Stimulated activated naive CD8-positive, alpha-beta T cell treated with anti-CD3 and anti-CD28 coated beads, Interleukin-15, amount 100 ng/mL, for 72 hours (primary cell): ENCODE measurements at regions not wholly inside any gene's neighbourhood (a gene's known extent, or its start where the extent isn't known, plus 50 kb on each side); places are given as distances from the start of the nearest gene placed in this dataset.
A peak's percentile ranks its signal among the peaks of the same experiment; 100 is the strongest.

ENCODE experiments used
- ATAC-seq: fragments of 150-1000 bp; cut with Tn5 transposase; 2 replicates; pipeline ENCODE4 v1.10.0; 2021; ENCODE audit warnings: mild to moderate bottlenecking, moderate library complexity
- DNase-seq, 2 donors: peaks; one replicate each; pipeline ENCODE4 v3.0.0; 2021 to 2022
- H3K27ac Mint-ChIP-seq, 2 donors: one replicate each; pipeline ENCODE4 v1.8.0; 2022; ENCODE audit warnings: mild to moderate bottlenecking in 2 of 2, mixed read lengths in 2 of 2, moderate library complexity in 2 of 2
- H3K27me3 Mint-ChIP-seq: one replicate; pipeline ENCODE4 v1.8.0; 2022; ENCODE audit warnings: mixed read lengths
- H3K4me1 Mint-ChIP-seq: one replicate; pipeline ENCODE4 v1.8.0; 2022; ENCODE audit warnings: mild to moderate bottlenecking, mixed read lengths
- H3K4me3 Mint-ChIP-seq, 2 donors: one replicate each; pipeline ENCODE4 v1.8.0; 2022; ENCODE audit warnings: mild to moderate bottlenecking in 2 of 2, mixed read lengths in 2 of 2, moderate library complexity in 1 of 2
- H3K9me3 Mint-ChIP-seq, 2 donors: one replicate each; pipeline ENCODE4 v1.8.0; 2022; ENCODE audit warnings: mixed read lengths in 2 of 2

DNA sequence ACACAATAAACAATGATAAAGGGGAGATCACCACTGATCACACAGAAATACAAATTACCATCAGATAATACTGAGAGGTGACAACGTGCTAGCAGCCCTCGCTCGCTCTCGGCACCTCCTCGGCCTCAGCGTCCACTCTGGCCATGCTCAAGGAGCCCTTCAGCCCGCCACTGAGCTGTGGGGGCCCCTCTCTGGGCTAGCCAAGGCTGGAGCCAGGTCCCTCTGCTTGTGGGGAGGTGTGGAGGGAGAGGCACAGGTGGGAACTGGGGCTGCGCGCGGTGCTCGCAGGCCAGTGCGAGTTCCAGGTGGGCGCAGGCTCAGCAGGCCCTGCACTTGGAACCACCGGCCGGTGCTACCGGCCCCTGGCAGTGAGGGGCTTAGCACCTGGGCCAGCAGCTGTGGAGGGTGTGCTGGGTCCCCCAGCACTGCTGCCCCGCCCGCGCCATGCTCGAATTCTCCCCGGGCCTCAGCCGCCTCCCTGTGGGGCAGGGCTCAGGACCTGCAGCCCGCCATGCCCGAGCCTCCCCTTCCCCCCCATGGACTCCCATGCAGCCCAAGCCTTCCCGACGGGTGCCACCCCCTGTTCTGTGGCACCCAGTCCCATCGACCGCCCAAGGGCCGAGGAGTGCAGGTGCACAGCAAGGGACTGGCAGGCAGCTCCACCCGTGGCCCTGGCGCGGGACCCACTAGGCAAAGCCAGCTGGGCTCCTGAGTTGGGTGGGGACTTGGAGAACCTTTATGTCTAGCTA, 340.0 kb upstream of the GULP1 start:
- Mint-ChIP-seq H3K9me3 (peaks cover 11 to 20% of the 10 kb centered on the region in 2 donors), H3K27me3 (no peaks in the 10 kb centered on the region), H3K4me1 (no peaks in the 10 kb centered on the region), H3K27ac (no peak overlapping the region), H3K4me3 (no peak overlapping the region)
- ATAC-seq, result peak; percentile 43
- DNase-seq, result no peak

DNA sequence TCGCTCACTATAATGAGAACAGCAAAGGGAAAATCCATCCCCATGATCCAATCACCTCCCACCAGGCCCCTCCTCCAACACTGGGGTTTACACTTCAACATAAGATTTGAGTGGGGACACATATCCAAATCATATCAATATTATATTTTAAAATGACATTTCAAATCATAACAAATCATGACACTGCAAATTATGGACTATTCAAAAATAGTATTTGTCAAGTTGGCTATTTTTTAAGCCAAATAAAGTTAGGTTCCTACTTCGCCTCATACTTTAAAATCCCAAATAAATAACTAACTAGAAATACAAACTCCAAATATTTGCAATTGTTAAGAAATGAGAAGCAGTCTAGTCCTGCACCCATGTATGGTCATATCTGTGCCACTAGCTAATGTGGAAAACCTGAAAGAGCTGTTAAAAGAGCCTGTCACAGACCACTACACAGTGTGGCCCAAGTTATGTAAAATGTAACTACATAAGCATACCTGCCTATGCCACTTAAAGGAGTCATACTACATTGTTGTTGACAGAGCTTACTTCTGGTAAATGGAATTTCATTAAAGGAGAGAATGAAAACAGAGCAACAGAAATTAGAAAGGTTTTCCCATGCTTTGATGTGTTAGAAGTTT, 334.7 kb upstream of the GULP1 start:
- no peak for ATAC-seq

DNA sequence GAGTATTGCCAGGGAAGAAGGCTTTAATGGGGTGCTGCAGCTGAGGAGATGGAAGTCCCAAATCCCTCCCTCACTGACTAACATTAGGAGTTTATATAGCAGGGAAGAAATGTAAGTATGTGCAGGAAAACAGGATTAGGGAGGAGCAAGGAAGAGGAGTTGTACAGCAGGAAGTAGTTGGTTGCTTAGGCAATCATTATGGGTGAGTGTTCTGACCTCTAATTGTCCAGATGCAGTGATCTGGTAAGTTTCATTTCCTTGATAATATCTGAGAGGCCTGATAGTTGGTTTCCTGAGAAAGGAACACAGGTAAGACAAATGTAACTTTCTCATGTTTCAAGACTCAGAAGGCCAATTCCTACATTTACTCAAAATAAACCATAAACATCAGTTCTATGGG, 331.9 kb upstream of the GULP1 start:
- ATAC-seq, result no peak
- H3K27me3 Mint-ChIP-seq, result no peaks in the 10 kb centered on the region
- no peaks in the 10 kb centered on the region for H3K4me1 Mint-ChIP-seq
- DNase-seq, result no peak
- peaks cover 0 to 3% of the 10 kb centered on the region in 2 donors for H3K9me3 Mint-ChIP-seq
- no peak overlapping the region for H3K4me3 Mint-ChIP-seq
- no peak overlapping the region for H3K27ac Mint-ChIP-seq

More for the DNA sequence above, 334.7 kb upstream of the GULP1 start:
- H3K27me3 Mint-ChIP-seq, result no peaks in the 10 kb centered on the region
- no peak overlapping the region for H3K4me3 Mint-ChIP-seq
- peaks cover 3 to 6% of the 10 kb centered on the region in 2 donors for H3K9me3 Mint-ChIP-seq
- no peaks in the 10 kb centered on the region for H3K4me1 Mint-ChIP-seq
- DNase-seq, result no peak
- no peak overlapping the region for H3K27ac Mint-ChIP-seq

DNA sequence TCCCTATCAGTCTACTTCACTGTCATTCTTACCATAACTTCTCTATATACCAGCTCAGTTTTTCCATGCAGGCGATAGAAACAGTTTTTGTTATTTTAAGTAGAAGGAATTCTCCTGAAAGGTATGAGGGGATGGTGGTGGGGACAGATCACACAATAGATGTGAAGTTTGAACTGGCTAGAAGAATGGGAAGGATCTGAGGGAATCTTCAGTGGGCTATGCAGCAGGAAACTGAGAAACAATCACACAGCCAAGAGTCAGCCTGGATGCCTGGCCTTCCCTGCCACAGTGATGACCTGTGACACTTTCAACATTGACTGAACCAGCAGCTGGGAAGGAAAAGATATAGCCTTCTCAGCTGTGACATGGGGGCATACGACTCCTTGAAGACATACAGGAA, 329.1 kb upstream of the GULP1 start:
- no peaks in the 10 kb centered on the region for H3K4me1 Mint-ChIP-seq
- no peak for ATAC-seq
- no peak overlapping the region for H3K27ac Mint-ChIP-seq
- H3K9me3 Mint-ChIP-seq, result peaks cover 0 to 3% of the 10 kb centered on the region in 2 donors
- no peak overlapping the region for H3K4me3 Mint-ChIP-seq
- DNase-seq, result no peak
- no peaks in the 10 kb centered on the region for H3K27me3 Mint-ChIP-seq

DNA sequence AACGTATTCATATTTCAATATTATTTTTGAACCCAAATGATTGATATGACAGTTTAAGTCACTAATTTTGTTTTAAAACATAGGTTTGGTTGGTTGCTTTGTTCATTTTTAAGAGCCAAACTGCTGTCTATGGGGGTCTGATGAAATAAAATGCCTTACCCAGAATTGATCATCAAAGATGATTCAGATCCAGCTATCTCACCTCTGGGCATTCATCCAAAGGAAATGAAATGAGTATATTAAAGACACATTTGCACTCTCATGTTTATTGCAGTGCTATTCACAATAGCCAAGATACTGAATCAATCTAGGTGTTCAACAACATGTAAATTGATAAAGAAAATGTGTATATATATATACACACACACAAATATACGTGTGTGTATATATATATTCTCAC, 326.9 kb upstream of the GULP1 start:
- no peak for ATAC-seq
- no peak for DNase-seq
- Mint-ChIP-seq H3K27ac (no peak overlapping the region), H3K4me1 (no peaks in the 10 kb centered on the region), H3K9me3 (peaks cover 0 to under 1% of the 10 kb centered on the region in 2 donors), H3K27me3 (no peaks in the 10 kb centered on the region), H3K4me3 (no peak overlapping the region)

DNA sequence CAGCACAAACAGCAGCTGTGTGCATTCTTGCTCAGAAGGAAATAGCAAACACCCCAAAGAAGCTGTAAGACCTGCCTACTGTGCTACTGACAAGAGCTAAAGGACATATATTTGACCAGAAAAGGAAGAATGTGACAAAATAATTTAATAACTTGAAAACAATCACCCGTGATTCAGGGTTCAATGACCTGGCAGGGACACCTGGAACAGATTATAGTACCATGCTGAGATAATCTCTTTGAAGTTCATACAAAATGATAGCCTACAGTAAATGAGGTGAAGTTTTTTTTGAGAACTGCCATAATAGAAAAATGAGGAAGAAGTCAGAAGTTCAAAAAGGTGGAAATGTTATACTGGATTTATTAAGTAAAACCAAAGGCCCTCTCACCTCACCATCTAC, 324.8 kb upstream of the GULP1 start:
- no peaks in the 10 kb centered on the region for H3K4me1 Mint-ChIP-seq
- no peaks in the 10 kb centered on the region for H3K9me3 Mint-ChIP-seq
- H3K27me3 Mint-ChIP-seq, result no peaks in the 10 kb centered on the region
- H3K4me3 Mint-ChIP-seq, result no peak overlapping the region
- DNase-seq, result no peak
- no peak overlapping the region for H3K27ac Mint-ChIP-seq
- no peak for ATAC-seq

DNA sequence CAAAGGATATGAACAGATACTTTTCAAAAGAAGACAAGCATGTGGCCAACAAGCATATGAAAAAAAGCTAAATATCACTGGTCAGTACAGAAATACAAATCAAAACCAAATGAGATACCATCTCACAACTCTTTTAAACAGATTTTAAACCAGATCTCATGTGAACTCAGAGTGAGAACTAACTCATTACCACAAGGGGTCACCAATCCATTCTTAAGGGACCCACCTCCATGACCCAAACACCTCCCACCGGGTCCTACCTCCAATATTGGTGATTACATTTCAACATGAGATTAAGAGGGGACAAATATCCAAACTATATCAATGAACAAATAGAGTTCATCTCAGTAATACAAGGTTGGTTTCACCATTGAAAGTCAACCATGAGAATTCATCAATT, 319.8 kb upstream of the GULP1 start:
- ATAC-seq, result no peak
- no peak for DNase-seq
- Mint-ChIP-seq H3K4me1 (no peaks in the 10 kb centered on the region), H3K4me3 (no peak overlapping the region), H3K27ac (no peak overlapping the region), H3K9me3 (no peaks in the 10 kb centered on the region), H3K27me3 (no peaks in the 10 kb centered on the region)

DNA sequence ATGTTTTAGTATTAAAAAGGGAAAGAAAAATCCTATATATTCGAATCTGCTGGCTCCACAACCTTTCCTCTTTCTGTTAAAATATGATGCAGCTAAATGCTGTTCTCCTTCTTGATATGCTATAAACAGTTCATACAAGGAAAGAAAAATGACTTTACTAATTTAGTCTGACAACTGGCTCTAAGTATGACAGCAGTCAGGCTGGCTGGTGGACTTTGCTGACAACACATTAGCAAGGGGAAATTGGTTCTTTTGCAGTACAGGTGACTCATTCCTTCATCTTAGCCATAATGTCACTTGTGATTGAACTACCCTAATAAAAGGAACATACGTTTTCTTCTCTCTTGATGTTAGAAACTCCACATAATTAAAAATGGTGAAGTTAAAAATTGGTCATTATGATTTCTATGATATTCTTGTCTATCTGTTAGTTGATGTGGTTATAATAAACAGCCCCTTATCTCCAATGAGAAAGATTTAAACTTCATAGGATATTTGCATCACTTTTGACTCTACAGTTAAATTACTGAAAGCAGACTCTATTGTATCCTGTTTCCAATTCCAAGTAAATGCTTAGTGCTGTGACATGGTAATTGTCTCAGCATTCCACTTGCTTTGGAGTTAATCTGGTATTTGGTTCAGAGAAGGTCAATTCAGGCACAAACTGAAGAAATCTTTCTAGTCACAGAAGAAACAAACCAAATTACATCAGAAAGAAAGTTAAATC, 315.3 kb upstream of the GULP1 start:
- no peaks in the 10 kb centered on the region for H3K4me1 Mint-ChIP-seq
- no peak for ATAC-seq
- H3K27me3 Mint-ChIP-seq, result no peaks in the 10 kb centered on the region
- no peaks in the 10 kb centered on the region for H3K9me3 Mint-ChIP-seq
- no peak overlapping the region for H3K4me3 Mint-ChIP-seq
- no peak overlapping the region for H3K27ac Mint-ChIP-seq
- DNase-seq, result no peak

DNA sequence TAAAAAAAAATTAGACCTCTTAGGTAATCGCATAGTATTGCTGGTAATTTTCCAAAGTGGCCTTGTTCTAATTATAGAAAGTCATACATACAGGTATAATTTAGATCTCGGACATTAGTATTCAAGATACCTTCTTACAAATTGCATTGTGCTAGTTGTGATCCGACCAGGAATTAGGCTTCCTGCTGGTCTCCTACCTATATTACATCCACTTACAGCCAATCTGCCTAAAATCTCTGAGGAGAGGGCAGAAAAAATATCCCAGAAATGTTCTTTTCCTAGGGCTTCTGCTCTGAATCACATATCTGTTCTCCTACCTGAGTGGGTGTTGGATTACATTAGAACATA, 314.7 kb upstream of the GULP1 start:
- H3K27ac Mint-ChIP-seq, result no peak overlapping the region
- H3K4me1 Mint-ChIP-seq, result no peaks in the 10 kb centered on the region
- no peak for DNase-seq
- H3K9me3 Mint-ChIP-seq, result no peaks in the 10 kb centered on the region
- ATAC-seq, result no peak
- no peak overlapping the region for H3K4me3 Mint-ChIP-seq
- no peaks in the 10 kb centered on the region for H3K27me3 Mint-ChIP-seq

DNA sequence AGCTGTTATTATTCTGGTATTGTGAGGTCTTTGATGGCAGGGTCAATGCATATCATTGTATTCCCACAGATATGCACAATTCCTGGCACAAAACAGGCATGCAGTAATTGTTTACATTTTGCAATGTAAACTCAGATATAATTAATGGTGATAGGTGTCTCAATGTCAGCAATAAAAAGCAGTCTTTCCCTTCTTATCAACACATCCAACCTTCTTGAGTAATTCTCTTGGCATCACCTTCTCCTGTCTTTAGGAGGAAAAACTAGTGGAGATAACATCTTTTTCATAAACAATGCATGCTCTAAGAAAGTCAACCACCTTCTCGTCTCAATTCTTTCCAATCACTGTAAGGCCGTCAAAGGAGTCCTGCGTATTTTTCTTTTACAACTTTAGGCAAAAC, 313.3 kb upstream of the GULP1 start:
- no peak overlapping the region for H3K27ac Mint-ChIP-seq
- DNase-seq, result no peak
- no peak overlapping the region for H3K4me3 Mint-ChIP-seq
- no peaks in the 10 kb centered on the region for H3K9me3 Mint-ChIP-seq
- ATAC-seq, result no peak
- H3K27me3 Mint-ChIP-seq, result no peaks in the 10 kb centered on the region
- no peaks in the 10 kb centered on the region for H3K4me1 Mint-ChIP-seq

DNA sequence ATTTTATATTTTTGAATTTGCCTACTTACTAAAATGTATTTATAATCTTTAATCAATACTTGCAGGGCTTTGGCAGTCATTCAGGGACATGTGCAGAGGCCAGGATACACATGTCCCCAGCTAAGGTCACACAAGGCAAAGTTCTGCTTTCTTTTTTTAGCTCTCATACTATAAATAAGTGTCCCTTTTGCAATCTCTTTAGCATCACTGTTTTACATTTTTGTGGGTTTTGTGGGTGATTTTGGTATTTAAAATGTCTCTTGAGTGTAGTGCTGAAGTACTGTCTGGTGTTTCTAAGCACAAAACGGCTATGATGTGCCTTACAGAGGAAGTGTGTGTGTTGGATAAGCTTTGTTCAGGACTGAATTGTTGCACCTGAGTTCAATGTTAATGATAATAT, 309.0 kb upstream of the GULP1 start:
- Mint-ChIP-seq H3K9me3 (no peaks in the 10 kb centered on the region), H3K4me1 (no peaks in the 10 kb centered on the region), H3K27ac (no peak overlapping the region), H3K4me3 (no peak overlapping the region), H3K27me3 (no peaks in the 10 kb centered on the region)
- ATAC-seq (no peak), DNase-seq (no peak)

DNA sequence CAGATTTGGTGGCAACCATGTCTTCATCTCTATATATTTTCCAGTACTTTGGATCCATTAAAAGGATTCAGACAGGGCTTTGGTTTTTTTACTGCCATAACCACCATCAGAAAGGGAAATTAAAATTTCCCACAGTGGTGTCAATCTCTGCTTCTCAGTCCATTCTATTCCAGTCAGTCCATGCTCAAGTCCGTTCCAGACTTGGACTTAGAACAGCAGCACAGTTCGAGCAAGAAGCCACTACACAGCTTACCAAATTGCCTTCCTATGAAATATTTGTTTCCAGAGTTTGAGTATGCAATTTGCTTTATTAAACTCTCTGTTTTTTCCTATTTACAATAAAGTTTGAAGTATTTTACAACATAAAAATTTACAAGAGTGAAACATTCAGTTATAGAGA, 306.5 kb upstream of the GULP1 start:
- no peak overlapping the region for H3K4me3 Mint-ChIP-seq
- DNase-seq, result no peak
- H3K27ac Mint-ChIP-seq, result no peak overlapping the region
- no peak for ATAC-seq
- H3K27me3 Mint-ChIP-seq, result peaks cover 9% of the 10 kb centered on the region
- no peaks in the 10 kb centered on the region for H3K9me3 Mint-ChIP-seq
- peaks cover 22% of the 10 kb centered on the region for H3K4me1 Mint-ChIP-seq

DNA sequence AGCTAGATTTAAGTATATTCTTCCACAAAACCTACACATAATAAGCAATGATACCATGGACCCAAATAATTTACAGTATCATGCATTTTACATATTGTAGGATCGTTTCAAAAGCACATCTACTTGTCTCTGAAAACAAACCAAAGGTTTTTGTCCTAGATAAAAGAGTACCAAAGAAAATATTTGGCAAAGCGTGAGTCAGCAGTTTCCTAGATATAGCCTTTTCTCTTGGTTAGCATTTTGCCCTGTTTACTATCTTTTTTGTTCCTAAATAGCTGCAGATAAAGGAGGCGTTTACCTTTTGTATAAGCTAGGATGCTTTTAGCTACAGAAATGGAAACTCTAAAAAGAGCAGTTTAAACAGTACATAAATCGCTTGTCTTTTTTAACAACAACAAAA, 305.8 kb upstream of the GULP1 start:
- no peak overlapping the region for H3K27ac Mint-ChIP-seq
- no peak for DNase-seq
- H3K27me3 Mint-ChIP-seq, result peaks cover 9% of the 10 kb centered on the region
- no peak for ATAC-seq
- H3K4me1 Mint-ChIP-seq, result peaks cover 25% of the 10 kb centered on the region
- H3K9me3 Mint-ChIP-seq, result no peaks in the 10 kb centered on the region
- H3K4me3 Mint-ChIP-seq, result no peak overlapping the region

DNA sequence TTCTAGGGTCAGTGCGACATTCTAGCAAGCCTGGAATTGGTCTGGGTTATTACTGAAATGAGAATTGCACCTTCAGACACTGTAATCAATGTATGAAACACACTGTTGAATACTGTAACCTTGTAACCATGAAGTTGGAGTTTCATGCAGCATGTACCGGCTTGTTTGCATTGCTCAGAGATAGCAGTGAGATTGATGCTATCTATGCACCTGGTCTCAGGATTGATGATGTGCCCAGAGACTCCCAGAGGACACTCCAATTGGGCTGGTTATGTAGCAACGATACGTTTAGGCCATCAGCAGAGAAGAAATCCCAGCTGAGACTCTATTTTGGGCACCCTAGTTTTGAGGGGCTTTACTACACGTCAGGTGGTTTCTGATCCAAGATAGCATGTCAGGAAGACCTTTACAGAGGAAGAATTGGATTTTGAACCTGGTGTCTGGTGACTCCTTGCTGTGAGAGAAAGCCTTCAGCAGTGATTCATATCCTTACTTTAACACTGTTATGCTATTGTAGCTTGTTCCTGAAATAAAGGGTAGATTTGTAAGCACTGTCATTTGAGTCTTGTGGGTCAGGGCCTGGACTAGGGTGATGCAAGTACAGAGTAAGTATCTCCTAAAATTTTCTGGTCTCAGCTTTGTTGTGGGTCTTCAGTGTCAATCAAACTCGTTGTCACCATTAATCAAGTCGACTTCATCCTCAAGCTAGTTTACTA, 305.1 kb upstream of the GULP1 start:
- Mint-ChIP-seq H3K4me1 (peaks cover 25% of the 10 kb centered on the region), H3K4me3 (no peak overlapping the region), H3K27ac (no peak overlapping the region), H3K27me3 (peaks cover 9% of the 10 kb centered on the region), H3K9me3 (no peaks in the 10 kb centered on the region)
- DNase-seq (no peak), ATAC-seq (peak; percentile 43)

DNA sequence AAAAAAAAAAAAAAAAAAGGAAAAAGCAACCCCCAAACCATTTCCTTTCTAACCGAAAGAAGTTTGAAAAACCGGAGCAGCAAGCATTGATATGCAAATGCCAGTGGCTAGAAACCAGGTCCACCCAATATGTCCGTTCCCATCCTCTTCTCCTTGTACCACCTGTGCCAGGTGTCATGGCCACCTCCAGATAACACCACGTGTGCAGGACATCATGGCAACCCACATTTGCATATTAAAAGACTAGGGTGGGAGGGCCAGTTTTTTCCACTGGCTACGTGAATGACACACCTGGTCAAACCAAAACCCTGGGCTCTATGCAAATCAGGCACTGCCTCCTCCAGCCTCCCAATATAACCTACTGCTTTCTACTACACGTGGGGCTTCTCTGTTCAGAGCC, 303.3 kb upstream of the GULP1 start:
- Mint-ChIP-seq H3K27ac (peak overlapping the region in 1 of 2 donors; percentile 21), H3K9me3 (no peaks in the 10 kb centered on the region), H3K4me3 (peak overlapping the region; percentile 1 to 65), H3K27me3 (peaks cover 9% of the 10 kb centered on the region), H3K4me1 (peaks cover 32% of the 10 kb centered on the region)
- DNase-seq, result no peak
- ATAC-seq, result peak; percentile 32
